ENCODE measurements at regions not wholly inside any gene's neighbourhood (a gene's known extent, or its start where the extent isn't known, plus 50 kb on each side); places are given as distances from the start of the nearest gene placed in this dataset.

DNA sequence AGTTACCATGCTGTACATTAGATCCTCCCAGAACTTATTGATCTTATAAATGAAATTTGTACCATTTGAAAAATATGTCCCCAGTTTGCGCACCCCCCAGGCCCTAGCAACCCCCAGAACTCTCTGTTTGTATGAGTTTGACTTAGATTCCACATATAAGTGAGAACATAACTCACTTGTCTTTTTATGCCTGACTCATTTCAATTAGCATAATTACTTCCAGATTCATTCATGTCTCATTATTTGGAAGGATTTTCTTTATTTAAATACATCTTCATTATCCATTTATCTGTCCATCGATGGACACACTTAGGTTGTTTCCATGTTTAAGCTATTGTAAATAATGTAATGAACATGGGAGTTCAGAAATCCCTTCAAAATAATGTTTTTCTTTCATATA is 705.9 kb downstream of the CCDC85A start:
- no peak for TF ChIP-seq EZH2phosphoT487 (IDR thresholded peaks at IDR 0.05; ENCODE audit: insufficient read depth, low read depth)
- TF ChIP-seq EZH2 (IDR thresholded peaks at IDR 0.05; ENCODE audit: insufficient read depth, poor library complexity, severe bottlenecking): no peak

Data from GM23248 (cell line).